Left ventricle myocardium inferior (tissue), 1 donor: ENCODE measurements at regions not wholly inside any gene's neighbourhood (a gene's known extent, or its start where the extent isn't known, plus 50 kb on each side); places are given as distances from the start of the nearest gene placed in this dataset.
"Not testable (repeated sequence)": the region's sequence is repeated elsewhere in the genome, so short reads cannot be mapped to it uniquely, and the experiment has no call there.

Experiments
- DNase-seq: peaks from one replicate; pipeline ENCODE4 v3.0.0-alpha.2; 2020
- H3K27ac ChIP-seq: fragments of 200-600 bp; replicated peaks from 2 replicates; pipeline ENCODE4 v1.8.0; 2021
- H3K27me3 ChIP-seq: fragments of 200-600 bp; 2 replicates; pipeline ENCODE4 v1.8.0; 2021; ENCODE audit warnings: low read depth
- H3K36me3 ChIP-seq: fragments of 200-600 bp; 2 replicates; pipeline ENCODE4 v1.8.0; 2021
- H3K4me1 ChIP-seq: fragments of 200-600 bp; 2 replicates; pipeline ENCODE4 v1.8.0; 2021
- H3K4me3 ChIP-seq: fragments of 200-600 bp; 2 replicates; pipeline ENCODE4 v1.8.0; 2021; ENCODE audit warnings: mild to moderate bottlenecking, moderate library complexity
- H3K9me3 ChIP-seq: fragments of 200-600 bp; replicated peaks from 2 replicates; pipeline ENCODE4 v1.8.0; 2021
- CTCF ChIP-seq: fragments of 200-600 bp; IDR thresholded peaks from 2 replicates; pipeline ENCODE4 v1.8.0; 2021; ENCODE audit warnings: antibody characterized with exemption, mild to moderate bottlenecking, borderline replicate concordance
- intact Hi-C: fragments of 100-400 bp; cut with micrococcal nuclease; formaldehyde crosslinking; loops from one replicate; pipeline ENCODE4 v1.11.0; 2022
- donor health status: DM: no; HTN: yes; CAD: no; lungs with severe emphysema.

- H3K27me3 ChIP-seq = no peaks in the 10 kb centered on the region
- H3K4me3 ChIP-seq = no peak overlapping the region
- no peak overlapping the region for H3K27ac ChIP-seq
- H3K9me3 ChIP-seq = no peaks in the 10 kb centered on the region
- TF ChIP-seq CTCF = no peak
- intact Hi-C loops = no loop called here
- DNase-seq = no peak
- H3K4me1 ChIP-seq = peaks cover 35% of the 10 kb centered on the region
- H3K36me3 ChIP-seq = no peaks in the 10 kb centered on the region
Observed at GRCh38 chr4:150009533-150009932, 68.7 kb upstream of the DCLK2 start.

GRCh38 chr4:150010525-150011126 lies 67.6 kb upstream of the DCLK2 start:
- no peak for DNase-seq
- Histone ChIP-seq H3K36me3 (no peaks in the 10 kb centered on the region), H3K27me3 (no peaks in the 10 kb centered on the region), H3K9me3 (no peaks in the 10 kb centered on the region), H3K4me3 (no peak overlapping the region), H3K27ac (peak overlapping the region; percentile 7), H3K4me1 (peaks cover 24% of the 10 kb centered on the region)
- intact Hi-C loops = loop anchor here (2.0 kb wide), 1 partner anchor 198 kb away; no protein-coding TSS in a partner anchor
- TF ChIP-seq CTCF = peak; percentile 70

GRCh38 chr4:150012851-150013360 lies 65.3 kb upstream of the DCLK2 start:
- H3K4me1 ChIP-seq = peaks cover 11% of the 10 kb centered on the region

GRCh38 chr4:150015910-150016309 lies 62.3 kb upstream of the DCLK2 start:
- H3K4me3 ChIP-seq, H3K27ac ChIP-seq, H3K36me3 ChIP-seq, DNase-seq, H3K9me3 ChIP-seq, intact Hi-C loops, H3K27me3 ChIP-seq, H3K4me1 ChIP-seq: not testable (repeated sequence)

More at GRCh38 chr4:150012851-150013360, 65.3 kb upstream of the DCLK2 start:
- TF ChIP-seq CTCF = no peak
- intact Hi-C loops = no loop called here
- Histone ChIP-seq H3K27me3 (no peaks in the 10 kb centered on the region), H3K27ac (no peak overlapping the region), H3K4me3 (no peak overlapping the region), H3K9me3 (no peaks in the 10 kb centered on the region), H3K36me3 (no peaks in the 10 kb centered on the region)
- DNase-seq = no peak

- intact Hi-C loops, DNase-seq, H3K27ac ChIP-seq, H3K9me3 ChIP-seq, H3K4me1 ChIP-seq, H3K27me3 ChIP-seq, H3K36me3 ChIP-seq, H3K4me3 ChIP-seq: not testable (repeated sequence)
Observed at GRCh38 chr4:150016621-150017020, 61.6 kb upstream of the DCLK2 start.

GRCh38 chr4:150018257-150018656 lies 60.0 kb upstream of the DCLK2 start:
- Histone ChIP-seq H3K27me3 (no peaks in the 10 kb centered on the region), H3K4me3 (no peak overlapping the region), H3K4me1 (no peaks in the 10 kb centered on the region), H3K27ac (no peak overlapping the region), H3K36me3 (no peaks in the 10 kb centered on the region), H3K9me3 (no peaks in the 10 kb centered on the region)
- intact Hi-C loops = no loop called here
- DNase-seq = no peak
- TF ChIP-seq CTCF = no peak
